MM.1S (cell line): ENCODE measurements at regions not wholly inside any gene's neighbourhood (a gene's known extent, or its start where the extent isn't known, plus 50 kb on each side); places are given as distances from the start of the nearest gene placed in this dataset.

Experiments
- DNase-seq: peaks from one replicate; pipeline ENCODE4 v3.0.0-alpha.2; 2015
- H2AFZ ChIP-seq: fragments of 300-600 bp; sonication (generic); 2 replicates; pipeline ENCODE4 v1.6.0; 2016; ENCODE audit warnings: antibody characterized with exemption, low read length
- H3F3A ChIP-seq: fragments of 300-600 bp; sonication (generic); 2 replicates; pipeline ENCODE4 v1.6.1; 2016; ENCODE audit warnings: mild to moderate bottlenecking, antibody characterized with exemption, low read length, moderate library complexity, mixed read lengths; ENCODE audit not compliant: insufficient read depth
- H3K27ac ChIP-seq: fragments of 300-600 bp; sonication (generic); 2 replicates; pipeline ENCODE4 v1.5.1; 2016; ENCODE audit warnings: mild to moderate bottlenecking, low read length
- H3K27me3 ChIP-seq: fragments of 300-600 bp; sonication (generic); replicated peaks from 2 replicates; pipeline ENCODE4 v1.6.0; 2016; ENCODE audit warnings: low read length; ENCODE audit not compliant: insufficient read depth
- H3K36me3 ChIP-seq: fragments of 300-600 bp; sonication (generic); replicated peaks from 2 replicates; pipeline ENCODE4 v1.6.1; 2016; ENCODE audit warnings: mild to moderate bottlenecking, low read length, mixed read lengths; ENCODE audit not compliant: insufficient read depth
- H3K4me1 ChIP-seq: fragments of 300-600 bp; sonication (generic); 2 replicates; pipeline ENCODE4 v1.6.1; 2016; ENCODE audit warnings: low read length, mixed read lengths
- H3K4me2 ChIP-seq: fragments of 300-600 bp; sonication (generic); 2 replicates; pipeline ENCODE4 v1.6.0; 2016; ENCODE audit warnings: low read depth, low read length
- H3K4me3 ChIP-seq: fragments of 300-600 bp; sonication (generic); 2 replicates; pipeline ENCODE4 v1.5.1; 2016; ENCODE audit warnings: low read length, mixed read lengths
- H3K79me2 ChIP-seq: fragments of 300-600 bp; sonication (generic); 2 replicates; pipeline ENCODE4 v1.6.1; 2016; ENCODE audit warnings: mixed run types, low read length, mixed read lengths
- H3K9ac ChIP-seq: fragments of 300-600 bp; sonication (generic); 2 replicates; pipeline ENCODE4 v1.6.1; 2016; ENCODE audit warnings: low read length, mixed read lengths
- H3K9me2 ChIP-seq: fragments of 300-600 bp; sonication (generic); replicated peaks from 2 replicates; pipeline ENCODE4 v1.6.1; 2016; ENCODE audit warnings: mild to moderate bottlenecking, low read length, mixed read lengths; ENCODE audit not compliant: insufficient read depth
- H3K9me3 ChIP-seq: fragments of 300-600 bp; sonication (generic); replicated peaks from 2 replicates; pipeline ENCODE4 v1.6.1; 2016; ENCODE audit warnings: mild to moderate bottlenecking, low read length, mixed read lengths; ENCODE audit not compliant: insufficient read depth
- H4K20me1 ChIP-seq: fragments of 300-600 bp; sonication (generic); 2 replicates; pipeline ENCODE4 v1.6.1; 2016; ENCODE audit warnings: mild to moderate bottlenecking, low read length, moderate library complexity, mixed read lengths; ENCODE audit not compliant: insufficient read depth
- EZH2 ChIP-seq: fragments of 300-600 bp; sonication (generic); optimal IDR thresholded peaks from 2 replicates; pipeline ENCODE3; 2017; ENCODE audit warnings: low read depth, mild to moderate bottlenecking, antibody characterized with exemption, low read length, mixed read lengths
- EZH2phosphoT487 ChIP-seq: fragments of 300-600 bp; sonication (generic); IDR thresholded peaks from 2 replicates; pipeline ENCODE4 v1.6.1; 2018; ENCODE audit warnings: antibody characterized with exemption, low read length
- TF ChIP-seq, protein P1 (sequence below): fragments of 300-600 bp; sonication (generic); IDR thresholded peaks from 2 replicates; pipeline ENCODE4 v1.5.1; 2016; ENCODE audit warnings: antibody characterized with exemption, low read length, mixed read lengths

DNA sequence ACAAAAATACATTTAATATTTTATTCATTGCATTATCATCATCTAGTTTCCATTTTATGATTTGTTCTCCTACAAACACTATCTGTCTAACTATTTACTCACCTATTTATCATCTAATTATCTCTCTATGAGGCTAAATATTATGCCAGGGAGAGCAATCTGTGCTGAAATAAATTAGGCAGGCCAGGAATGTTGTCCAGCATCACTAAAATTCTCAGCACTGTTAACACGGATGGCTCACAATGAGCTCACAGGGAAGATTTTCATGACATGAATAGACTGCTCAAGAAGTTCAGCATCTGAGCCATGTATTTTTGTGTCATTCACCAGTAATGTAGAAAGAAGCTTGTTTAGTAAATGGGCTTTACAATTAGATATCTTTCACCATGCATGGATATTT is 1277.2 kb downstream of the GRIK2 start:
- H3K27ac ChIP-seq = no peak overlapping the region
- H3K9me3 ChIP-seq = no peaks in the 10 kb centered on the region
- no peaks in the 10 kb centered on the region for H3K79me2 ChIP-seq
- no peaks in the 10 kb centered on the region for H3K27me3 ChIP-seq
- no peaks in the 10 kb centered on the region for H4K20me1 ChIP-seq
- no peaks in the 10 kb centered on the region for H3K9me2 ChIP-seq
- no peak for DNase-seq
- H2AFZ ChIP-seq = no peak overlapping the region
- H3K36me3 ChIP-seq = no peaks in the 10 kb centered on the region
- no peak overlapping the region for H3K4me2 ChIP-seq
- H3K4me1 ChIP-seq = no peaks in the 10 kb centered on the region
- no peak overlapping the region for H3K9ac ChIP-seq
- TF ChIP-seq, protein P1, sequence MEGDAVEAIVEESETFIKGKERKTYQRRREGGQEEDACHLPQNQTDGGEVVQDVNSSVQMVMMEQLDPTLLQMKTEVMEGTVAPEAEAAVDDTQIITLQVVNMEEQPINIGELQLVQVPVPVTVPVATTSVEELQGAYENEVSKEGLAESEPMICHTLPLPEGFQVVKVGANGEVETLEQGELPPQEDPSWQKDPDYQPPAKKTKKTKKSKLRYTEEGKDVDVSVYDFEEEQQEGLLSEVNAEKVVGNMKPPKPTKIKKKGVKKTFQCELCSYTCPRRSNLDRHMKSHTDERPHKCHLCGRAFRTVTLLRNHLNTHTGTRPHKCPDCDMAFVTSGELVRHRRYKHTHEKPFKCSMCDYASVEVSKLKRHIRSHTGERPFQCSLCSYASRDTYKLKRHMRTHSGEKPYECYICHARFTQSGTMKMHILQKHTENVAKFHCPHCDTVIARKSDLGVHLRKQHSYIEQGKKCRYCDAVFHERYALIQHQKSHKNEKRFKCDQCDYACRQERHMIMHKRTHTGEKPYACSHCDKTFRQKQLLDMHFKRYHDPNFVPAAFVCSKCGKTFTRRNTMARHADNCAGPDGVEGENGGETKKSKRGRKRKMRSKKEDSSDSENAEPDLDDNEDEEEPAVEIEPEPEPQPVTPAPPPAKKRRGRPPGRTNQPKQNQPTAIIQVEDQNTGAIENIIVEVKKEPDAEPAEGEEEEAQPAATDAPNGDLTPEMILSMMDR = no peak
- TF ChIP-seq EZH2 = no peak
- no peak for TF ChIP-seq EZH2phosphoT487
- no peak overlapping the region for H3K4me3 ChIP-seq
- H3F3A ChIP-seq = no peaks in the 10 kb centered on the region

GRCh38 chr6:102662851-102663250 is 1269.3 kb downstream of the GRIK2 start:
- Histone ChIP-seq H3K4me3 (no peak overlapping the region), H3K9me2 (no peaks in the 10 kb centered on the region), H3F3A (no peaks in the 10 kb centered on the region), H3K27ac (no peak overlapping the region), H2AFZ (no peak overlapping the region), H3K36me3 (no peaks in the 10 kb centered on the region), H4K20me1 (no peaks in the 10 kb centered on the region), H3K4me1 (no peaks in the 10 kb centered on the region), H3K79me2 (no peaks in the 10 kb centered on the region), H3K27me3 (no peaks in the 10 kb centered on the region), H3K4me2 (no peak overlapping the region), H3K9me3 (no peaks in the 10 kb centered on the region), H3K9ac (no peak overlapping the region)
- DNase-seq = no peak
- TF ChIP-seq EZH2 (no peak), EZH2phosphoT487 (no peak)
- TF ChIP-seq, protein P1 = no peak

DNA sequence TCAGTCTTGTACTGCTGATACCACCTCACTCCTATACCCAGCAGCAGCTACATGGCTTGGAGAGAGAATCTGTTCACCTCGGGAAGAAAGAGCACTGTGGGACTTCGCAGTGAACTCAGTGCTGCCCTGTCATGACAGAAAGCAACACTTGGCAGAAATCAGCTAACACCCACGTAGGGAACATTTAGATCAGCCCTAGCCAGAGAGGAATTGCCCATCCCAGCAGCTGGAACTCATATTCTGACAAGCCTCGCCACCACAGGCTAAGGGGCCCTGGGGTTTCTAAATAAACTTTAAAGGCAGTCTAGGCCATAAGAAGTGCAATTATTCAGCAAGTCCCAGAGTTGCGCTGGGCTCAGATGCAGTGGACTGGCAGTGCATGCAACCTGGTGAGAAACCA is 1266.8 kb downstream of the GRIK2 start:
- Histone ChIP-seq H3K9me2 (no peaks in the 10 kb centered on the region), H3K4me1 (no peaks in the 10 kb centered on the region), H3K4me3 (no peak overlapping the region), H3K9ac (no peak overlapping the region), H3K79me2 (no peaks in the 10 kb centered on the region), H3K27me3 (no peaks in the 10 kb centered on the region), H3K9me3 (no peaks in the 10 kb centered on the region), H3F3A (no peaks in the 10 kb centered on the region), H4K20me1 (no peaks in the 10 kb centered on the region), H3K36me3 (no peaks in the 10 kb centered on the region), H3K27ac (no peak overlapping the region), H3K4me2 (no peak overlapping the region), H2AFZ (no peak overlapping the region)
- DNase-seq = no peak
- TF ChIP-seq EZH2phosphoT487 = no peak
- no peak for TF ChIP-seq EZH2
- TF ChIP-seq, protein P1 = no peak

DNA sequence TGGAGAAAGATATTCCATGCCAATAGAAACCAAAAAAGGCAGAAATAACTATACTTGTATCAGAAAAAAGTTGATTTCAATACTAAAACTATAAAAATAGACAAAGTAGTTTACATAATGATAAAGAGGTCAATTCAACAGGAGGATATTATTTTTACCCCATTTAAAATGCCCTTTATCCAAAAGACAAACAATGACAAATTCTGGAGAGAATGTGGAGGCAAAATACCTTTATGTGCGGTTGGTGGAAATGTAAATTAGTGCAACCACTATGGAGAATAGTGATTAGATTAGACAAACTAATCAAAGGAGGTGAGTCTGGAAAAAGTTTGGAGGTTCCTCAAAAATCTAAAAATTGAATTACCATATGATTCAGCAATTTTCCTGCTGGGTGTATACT is 1262.3 kb downstream of the GRIK2 start:
- no peaks in the 10 kb centered on the region for H3K79me2 ChIP-seq
- no peaks in the 10 kb centered on the region for H4K20me1 ChIP-seq
- no peaks in the 10 kb centered on the region for H3K9me2 ChIP-seq
- H3K27ac ChIP-seq = no peak overlapping the region
- TF ChIP-seq EZH2 (no peak), EZH2phosphoT487 (no peak)
- TF ChIP-seq, protein P1 = no peak
- no peaks in the 10 kb centered on the region for H3K9me3 ChIP-seq
- H2AFZ ChIP-seq = no peak overlapping the region
- H3K4me1 ChIP-seq = no peaks in the 10 kb centered on the region
- no peak overlapping the region for H3K9ac ChIP-seq
- no peaks in the 10 kb centered on the region for H3K36me3 ChIP-seq
- H3K4me2 ChIP-seq = no peak overlapping the region
- H3K4me3 ChIP-seq = no peak overlapping the region
- no peaks in the 10 kb centered on the region for H3K27me3 ChIP-seq
- DNase-seq = no peak
- H3F3A ChIP-seq = no peaks in the 10 kb centered on the region
